Heart right ventricle (tissue), 16 donors: ENCODE measurements at regions not wholly inside any gene's neighbourhood (a gene's known extent, or its start where the extent isn't known, plus 50 kb on each side); places are given as distances from the start of the nearest gene placed in this dataset.
A peak's percentile ranks its signal among the peaks of the same experiment; 100 is the strongest.

Source experiments
- ATAC-seq, 8 donors: fragments of 200-7000 bp; cut with Tn5 transposase; one replicate each; pipeline ENCODE4 v1.9.1; 2020; ENCODE audit warnings: mild to moderate bottlenecking in 8 of 8, moderate library complexity in 8 of 8, moderate number of reproducible peaks in 1 of 8
- DNase-seq, 2 donors: peaks; one replicate each; pipeline ENCODE4 v3.0.0-alpha.2; 2020
- H3K27ac ChIP-seq, 10 donors: fragments of 200-600 bp; sonication (generic) in 2 of 10; one replicate each; pipeline versions ENCODE4 v1.5.0 to v1.8.0; 2020 to 2022; ENCODE audit warnings: mild to moderate bottlenecking in 3 of 10
- H3K27me3 ChIP-seq, 7 donors: fragments of 200-600 bp; one replicate each; pipeline ENCODE4 v1.8.0; 2021 to 2022; ENCODE audit warnings: mild to moderate bottlenecking in 2 of 7
- H3K36me3 ChIP-seq, 9 donors: fragments of 200-600 bp; sonication (generic) in 1 of 9; one replicate each; pipeline versions ENCODE4 v1.5.0 to v1.8.0; 2020 to 2022; ENCODE audit warnings: mild to moderate bottlenecking in 2 of 9
- H3K4me1 ChIP-seq, 9 donors: fragments of 200-600 bp; sonication (generic) in 1 of 9; one replicate each; pipeline versions ENCODE4 v1.5.0 to v1.8.0; 2020 to 2022; ENCODE audit warnings: mild to moderate bottlenecking in 4 of 9
- H3K4me3 ChIP-seq, 10 donors: fragments of 200-600 bp; sonication (generic) in 2 of 10; one replicate each; pipeline versions ENCODE4 v1.5.0 to v1.8.0; 2020 to 2022; ENCODE audit warnings: mild to moderate bottlenecking in 7 of 10, moderate library complexity in 2 of 10
- H3K9me3 ChIP-seq, 11 donors: fragments of 200-600 bp in 10 of 11; sonication (generic) in 2 of 11; one replicate each; pipeline versions ENCODE4 v1.5.0 to v1.8.0; 2013 to 2022; ENCODE audit warnings: mild to moderate bottlenecking in 2 of 11, control low read depth in 1 of 11, moderate library complexity in 1 of 11
- CTCF ChIP-seq, 9 donors: fragments of 200-600 bp; sonication (generic) in 2 of 9; IDR thresholded peaks; one replicate each; pipeline versions ENCODE4 v1.5.0 to v1.8.0; 2021 to 2022; ENCODE audit warnings: antibody characterized with exemption in 9 of 9, mild to moderate bottlenecking in 5 of 9, moderate library complexity in 1 of 9
- WGBS, 2 donors: extraction: QIAGEN DNeasy Blood & Tissue Kit; methylation state at CpG; one replicate each; pipeline ENCODE4 v1.1.7; 2013; ENCODE audit warnings: inconsistent platforms in 1 of 2; 5-methylcytosine and 5-hydroxymethylcytosine counted together
- intact Hi-C, 10 donors: fragments of 100-400 bp; cut with DNase I; formaldehyde crosslinking; loops; one replicate each; pipeline versions ENCODE4 v1.11.1 to v1.14.2; 2022
- donor health status: Arrhythmogenic right ventricular cardiomyopathy.
- donor health status: ischemic (EF 13 %, LVEDD 7.1; RV severe dilation, severe dysfunction).
- donor health status: healthy with polysubstance abuse.
- donor health status: DM: no; HTN: yes; CAD: no.
- donor health status: DM: no; HTN: no; CAD: no.
- donor health status: ischemic (EF 25% LVEDD 6.9; RV normal size, moderate dysfunction).
- donor health status: ischemic (EF 25% LVEDD 5.7; RV mildly dilated, moderate dysfunction).
- donor health status: healthy.
- donor health status: DM: yes; HTN: yes; CAD: no.
- donor health status: Ischemic cardiomyopathy.
- donor health status: ischemic (EF 35%, LVEDD 5.7; RV mildly dilated, moderate dysfunction).
- donor health status: nonischemic (EF 11% LVEDD 7.7; RV severe dilation, severe dysfunction).
- donor health status: DM: yes; HTN: yes; CAD: no.
- donor health status: PGD.
- donor health status: ischemic (EF 29% LVEDD 5.4; RV normal size, mild dysfunction).
- donor health status: nonischemic (EF 23%, LVEDD 6.1; RV moderate dilation, normal function).

GRCh38 chr15:62775932-62776331 lies 266.6 kb upstream of the TPM1 start:
- no peaks in the 10 kb centered on the region for H3K9me3 ChIP-seq
- peaks cover 0 to 34% (median 20%) of the 10 kb centered on the region in 9 donors for H3K4me1 ChIP-seq
- H3K27ac ChIP-seq = no peak overlapping the region
- ATAC-seq = no peak
- no peaks in the 10 kb centered on the region for H3K27me3 ChIP-seq
- TF ChIP-seq CTCF (IDR thresholded peaks at IDR 0.05) = no peak
- H3K4me3 ChIP-seq = no peak overlapping the region
- intact Hi-C loops = no loop called here
- 64 to 68% methylated on average over 1 of the region's 1 CpG for WGBS, 2 donors
- DNase-seq = no peak
- peaks cover 0 to 70% (median 19%) of the 10 kb centered on the region in 9 donors for H3K36me3 ChIP-seq

- DNase-seq (no peak), ATAC-seq (no peak)
- H3K27me3 ChIP-seq = no peaks in the 10 kb centered on the region
- peaks cover 0 to 53% (median 6%) of the 10 kb centered on the region in 9 donors for H3K36me3 ChIP-seq
- peak overlapping the region in 1 of 10 donors; percentile 63 for H3K27ac ChIP-seq
- H3K9me3 ChIP-seq = no peaks in the 10 kb centered on the region
- intact Hi-C loops = no loop called here
- H3K4me1 ChIP-seq = peaks cover 5 to 47% (median 32%) of the 10 kb centered on the region in 9 donors
- TF ChIP-seq CTCF (IDR thresholded peaks at IDR 0.05) = no peak
- 71 to 72% methylated on average over 2 of the region's 2 CpGs for WGBS, 2 donors
- no peak overlapping the region for H3K4me3 ChIP-seq
Measured at GRCh38 chr15:62777671-62778070, 264.9 kb upstream of the TPM1 start.

- intact Hi-C loops = no loop called here
- peak in 1 of 2 donors; percentile 32 for DNase-seq
Measured at GRCh38 chr15:62779036-62779770, 263.3 kb upstream of the TPM1 start.

GRCh38 chr15:62779899-62780298 lies 262.6 kb upstream of the TPM1 start:
- no peak for TF ChIP-seq CTCF (IDR thresholded peaks at IDR 0.05)
- Histone ChIP-seq H3K4me3 (no peak overlapping the region), H3K27ac (peak overlapping the region in 7 of 10 donors; percentile 49 to 72 (median 67)), H3K27me3 (no peaks in the 10 kb centered on the region), H3K9me3 (no peaks in the 10 kb centered on the region), H3K4me1 (peaks cover 11 to 54% (median 38%) of the 10 kb centered on the region in 9 donors), H3K36me3 (peaks cover 0 to 47% (median 0%) of the 10 kb centered on the region in 9 donors)
- no peak for DNase-seq
- WGBS, 2 donors = 79 to 80% methylated on average over 3 of the region's 3 CpGs
- no peak for ATAC-seq
- intact Hi-C loops = loop anchor here (5.0 to 10.0 kb wide), 9 partner anchors 62 to 495 kb away; partner anchors contain the start of genes TPM1 (in 3 of the 10) and APH1B (in 1 of the 10)

More at GRCh38 chr15:62779036-62779770, 263.3 kb upstream of the TPM1 start:
- ATAC-seq = peak in 3 of 8 donors; percentile 25 to 32 (median 32)
- TF ChIP-seq CTCF (IDR thresholded peaks at IDR 0.05) = no peak
- peaks cover 11 to 54% (median 38%) of the 10 kb centered on the region in 9 donors for H3K4me1 ChIP-seq
- no peaks in the 10 kb centered on the region for H3K27me3 ChIP-seq
- peaks cover 0 to 46% (median 0%) of the 10 kb centered on the region in 9 donors for H3K36me3 ChIP-seq
- H3K4me3 ChIP-seq = no peak overlapping the region
- H3K9me3 ChIP-seq = no peaks in the 10 kb centered on the region
- peak overlapping the region in 8 of 10 donors; percentile 34 to 72 (median 66) for H3K27ac ChIP-seq
- 39 to 43% methylated on average over 8 of the region's 8 CpGs for WGBS, 2 donors
